Neural crest cell (in vitro differentiated cells): ENCODE measurements at regions not wholly inside any gene's neighbourhood (a gene's known extent, or its start where the extent isn't known, plus 50 kb on each side); places are given as distances from the start of the nearest gene placed in this dataset.

ENCODE experiments used
- DNase-seq: peaks from one replicate; pipeline ENCODE4 v3.0.0; 2021; ENCODE audit warnings: low read depth, mixed read lengths, low spot score
- H3K27ac Mint-ChIP-seq: one replicate; pipeline ENCODE4 v1.8.0; 2021; ENCODE audit warnings: mild to moderate bottlenecking, mixed read lengths; ENCODE audit not compliant: unreplicated experiment
- H3K27me3 Mint-ChIP-seq: 2 replicates; pipeline ENCODE4 v1.8.0; 2021; ENCODE audit warnings: low read depth, mild to moderate bottlenecking, mixed read lengths
- H3K36me3 Mint-ChIP-seq: 2 replicates; pipeline ENCODE4 v1.8.0; 2021; ENCODE audit warnings: low read depth, mild to moderate bottlenecking, mixed read lengths
- H3K4me1 Mint-ChIP-seq: 2 replicates; pipeline ENCODE4 v1.8.0; 2021; ENCODE audit warnings: mixed read lengths
- H3K4me3 Mint-ChIP-seq: one replicate; pipeline ENCODE4 v1.8.0; 2021; ENCODE audit warnings: mild to moderate bottlenecking, mixed read lengths
- H3K9me3 Mint-ChIP-seq: 2 replicates; pipeline ENCODE4 v1.8.0; 2021; ENCODE audit warnings: mixed read lengths
- TF ChIP-seq, protein P1 (sequence below): fragments of 200-600 bp; sonication (generic); conservative IDR thresholded peaks from 2 replicates; pipeline ENCODE4 v1.5.0; 2021; ENCODE audit warnings: antibody characterized with exemption, mild to moderate bottlenecking

DNA sequence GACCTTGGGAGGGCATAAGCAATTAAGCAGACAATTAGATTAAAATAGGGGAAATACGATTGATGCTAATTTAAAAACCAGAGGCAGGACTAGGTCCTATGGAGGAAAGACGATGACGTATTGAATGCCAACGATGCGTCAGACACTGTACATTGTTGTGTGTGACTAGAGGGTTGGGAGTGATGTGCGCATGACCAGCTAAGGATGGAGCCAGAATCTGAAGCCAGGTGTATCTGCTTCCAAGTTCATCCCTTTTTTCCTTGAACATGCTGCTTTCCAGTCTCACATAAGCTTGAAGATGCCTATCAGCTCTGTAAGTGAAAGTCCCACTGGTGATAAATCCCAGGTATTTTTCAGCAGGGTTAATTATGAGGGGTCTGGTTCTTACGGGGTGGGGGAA lies 576.2 kb downstream of the MATN1 start:
- peaks cover 12% of the 10 kb centered on the region for H3K9me3 Mint-ChIP-seq
- H3K4me1 Mint-ChIP-seq = no peaks in the 10 kb centered on the region
- TF ChIP-seq, protein P1, sequence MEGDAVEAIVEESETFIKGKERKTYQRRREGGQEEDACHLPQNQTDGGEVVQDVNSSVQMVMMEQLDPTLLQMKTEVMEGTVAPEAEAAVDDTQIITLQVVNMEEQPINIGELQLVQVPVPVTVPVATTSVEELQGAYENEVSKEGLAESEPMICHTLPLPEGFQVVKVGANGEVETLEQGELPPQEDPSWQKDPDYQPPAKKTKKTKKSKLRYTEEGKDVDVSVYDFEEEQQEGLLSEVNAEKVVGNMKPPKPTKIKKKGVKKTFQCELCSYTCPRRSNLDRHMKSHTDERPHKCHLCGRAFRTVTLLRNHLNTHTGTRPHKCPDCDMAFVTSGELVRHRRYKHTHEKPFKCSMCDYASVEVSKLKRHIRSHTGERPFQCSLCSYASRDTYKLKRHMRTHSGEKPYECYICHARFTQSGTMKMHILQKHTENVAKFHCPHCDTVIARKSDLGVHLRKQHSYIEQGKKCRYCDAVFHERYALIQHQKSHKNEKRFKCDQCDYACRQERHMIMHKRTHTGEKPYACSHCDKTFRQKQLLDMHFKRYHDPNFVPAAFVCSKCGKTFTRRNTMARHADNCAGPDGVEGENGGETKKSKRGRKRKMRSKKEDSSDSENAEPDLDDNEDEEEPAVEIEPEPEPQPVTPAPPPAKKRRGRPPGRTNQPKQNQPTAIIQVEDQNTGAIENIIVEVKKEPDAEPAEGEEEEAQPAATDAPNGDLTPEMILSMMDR = no peak
- no peak overlapping the region for H3K27ac Mint-ChIP-seq
- no peak overlapping the region for H3K4me3 Mint-ChIP-seq
- no peak for DNase-seq
- no peaks in the 10 kb centered on the region for H3K36me3 Mint-ChIP-seq
- peaks cover 44% of the 10 kb centered on the region for H3K27me3 Mint-ChIP-seq

DNA sequence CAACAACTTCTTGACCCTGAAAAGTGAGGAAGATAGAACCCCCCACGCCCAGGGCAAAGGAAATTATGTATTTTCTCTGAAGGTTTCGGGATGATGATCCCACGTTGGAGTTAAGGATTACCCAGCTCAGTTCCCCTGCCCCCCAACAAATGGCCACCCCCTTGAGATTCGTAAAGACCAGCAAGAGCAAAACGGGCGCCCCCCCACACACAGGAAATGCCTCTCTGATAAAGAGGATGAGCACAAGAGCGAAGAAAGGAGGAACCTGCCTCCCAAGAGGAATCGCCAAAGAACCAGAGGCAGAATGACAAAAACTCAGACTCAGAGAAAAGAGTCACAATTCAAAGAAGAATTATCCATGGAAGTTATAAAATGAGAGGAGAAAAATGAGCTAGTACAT lies 576.9 kb downstream of the MATN1 start:
- H3K36me3 Mint-ChIP-seq = no peaks in the 10 kb centered on the region
- no peak for DNase-seq
- H3K9me3 Mint-ChIP-seq = peaks cover 11% of the 10 kb centered on the region
- no peak overlapping the region for H3K27ac Mint-ChIP-seq
- H3K27me3 Mint-ChIP-seq = peaks cover 44% of the 10 kb centered on the region
- H3K4me1 Mint-ChIP-seq = no peaks in the 10 kb centered on the region
- TF ChIP-seq, protein P1 = no peak
- no peak overlapping the region for H3K4me3 Mint-ChIP-seq

DNA sequence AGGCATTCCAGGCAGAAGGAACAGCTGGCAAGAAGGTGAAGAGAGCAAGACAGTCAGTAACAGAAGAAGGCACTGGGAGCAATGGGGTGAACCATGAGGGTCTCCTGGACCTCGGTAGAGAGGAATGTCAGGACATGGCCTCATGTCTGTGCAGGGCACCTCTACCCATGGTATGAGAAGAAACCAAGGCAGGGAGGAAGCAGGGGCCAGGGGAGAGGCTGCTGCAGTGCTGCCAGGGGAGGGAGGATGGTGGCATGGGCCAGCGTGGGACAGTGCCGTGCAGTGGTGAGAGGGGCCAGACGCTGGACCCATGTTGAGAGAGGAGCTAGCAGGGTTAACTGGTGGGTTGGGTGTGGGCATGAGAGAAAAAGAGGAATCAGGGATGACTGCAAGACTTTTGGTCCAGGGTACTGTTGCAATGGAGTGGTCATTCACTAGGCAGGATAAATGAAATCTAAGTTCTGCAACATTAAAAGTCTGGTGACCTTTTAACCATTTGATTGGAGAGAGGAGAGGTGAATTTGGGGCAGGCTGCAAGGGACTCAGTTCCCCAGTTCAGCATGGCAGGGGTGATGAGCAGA lies 577.6 kb downstream of the MATN1 start:
- Mint-ChIP-seq H3K4me3 (no peak overlapping the region), H3K4me1 (no peaks in the 10 kb centered on the region), H3K36me3 (no peaks in the 10 kb centered on the region), H3K27me3 (peaks cover 44% of the 10 kb centered on the region), H3K27ac (no peak overlapping the region), H3K9me3 (peaks cover 6% of the 10 kb centered on the region)
- TF ChIP-seq, protein P1 = no peak
- DNase-seq = no peak

DNA sequence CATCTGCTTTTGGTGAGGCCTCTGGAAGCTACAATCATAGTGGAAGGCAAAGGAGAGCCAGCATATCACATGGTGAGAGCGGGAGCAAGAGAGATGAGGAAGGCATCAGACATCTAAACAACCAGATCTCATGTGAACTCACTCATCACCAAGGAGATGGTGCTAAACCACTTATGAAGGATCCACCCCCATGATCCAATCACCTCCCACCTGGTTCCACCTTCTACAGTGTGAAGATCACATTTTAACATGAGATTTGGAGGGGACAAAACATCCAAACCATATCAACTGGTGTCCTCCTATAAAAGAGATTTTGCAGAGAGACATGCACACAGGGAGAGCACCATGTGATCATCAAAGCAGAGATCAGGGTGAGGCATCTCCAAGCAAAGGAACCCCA lies 578.6 kb downstream of the MATN1 start:
- TF ChIP-seq, protein P1 = no peak
- Mint-ChIP-seq H3K27ac (no peak overlapping the region), H3K4me3 (no peak overlapping the region), H3K36me3 (no peaks in the 10 kb centered on the region), H3K9me3 (peaks cover 6% of the 10 kb centered on the region), H3K27me3 (peaks cover 44% of the 10 kb centered on the region), H3K4me1 (no peaks in the 10 kb centered on the region)
- DNase-seq = no peak

DNA sequence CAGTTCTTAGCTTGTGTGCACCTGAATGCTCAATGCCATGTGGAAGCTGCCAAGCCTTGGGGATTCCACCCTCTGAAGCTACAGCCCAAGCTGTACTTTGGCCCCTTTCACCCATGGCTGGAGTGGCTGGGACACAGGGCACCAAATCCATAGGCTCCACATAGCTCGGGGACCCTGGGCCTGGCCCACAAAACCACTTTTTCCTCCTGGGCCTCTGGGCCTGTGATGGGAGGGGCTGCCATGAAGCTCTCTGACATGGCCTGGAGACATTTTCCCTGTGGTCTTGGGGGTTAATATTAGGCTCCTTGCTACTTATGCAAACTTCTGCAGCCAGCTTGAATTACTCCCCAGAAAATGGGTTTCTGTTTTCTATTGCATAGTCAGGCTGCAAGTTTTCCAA lies 579.9 kb downstream of the MATN1 start:
- no peak for DNase-seq
- Mint-ChIP-seq H3K27ac (no peak overlapping the region), H3K27me3 (peaks cover 39% of the 10 kb centered on the region), H3K4me3 (no peak overlapping the region), H3K36me3 (no peaks in the 10 kb centered on the region), H3K9me3 (peaks cover 6% of the 10 kb centered on the region), H3K4me1 (no peaks in the 10 kb centered on the region)
- TF ChIP-seq, protein P1 = no peak
